ENCODE measurements at regions not wholly inside any gene's neighbourhood (a gene's known extent, or its start where the extent isn't known, plus 50 kb on each side); places are given as distances from the start of the nearest gene placed in this dataset.

DNA sequence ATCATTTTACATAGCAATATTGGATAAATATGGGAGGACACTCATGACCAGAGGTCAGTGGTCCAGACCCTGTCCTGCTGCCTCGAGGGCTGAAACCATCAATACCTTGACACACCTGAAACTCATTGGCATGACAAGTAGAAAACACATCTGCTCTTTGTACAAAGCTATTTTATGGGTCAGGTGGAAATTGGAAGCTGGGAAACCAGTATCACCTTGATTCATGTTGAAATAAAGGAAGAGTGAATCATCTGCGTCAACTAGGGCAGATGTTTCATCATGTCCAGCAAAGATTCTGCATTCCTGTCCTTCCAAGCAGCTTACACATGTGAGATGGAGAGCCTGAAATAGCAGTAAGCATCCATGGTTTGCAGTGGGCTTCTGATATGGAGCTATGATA, 80.0 kb upstream of the ERBB4 start:
- DNase-seq (ENCODE audit: low read depth), result no peak

DNA sequence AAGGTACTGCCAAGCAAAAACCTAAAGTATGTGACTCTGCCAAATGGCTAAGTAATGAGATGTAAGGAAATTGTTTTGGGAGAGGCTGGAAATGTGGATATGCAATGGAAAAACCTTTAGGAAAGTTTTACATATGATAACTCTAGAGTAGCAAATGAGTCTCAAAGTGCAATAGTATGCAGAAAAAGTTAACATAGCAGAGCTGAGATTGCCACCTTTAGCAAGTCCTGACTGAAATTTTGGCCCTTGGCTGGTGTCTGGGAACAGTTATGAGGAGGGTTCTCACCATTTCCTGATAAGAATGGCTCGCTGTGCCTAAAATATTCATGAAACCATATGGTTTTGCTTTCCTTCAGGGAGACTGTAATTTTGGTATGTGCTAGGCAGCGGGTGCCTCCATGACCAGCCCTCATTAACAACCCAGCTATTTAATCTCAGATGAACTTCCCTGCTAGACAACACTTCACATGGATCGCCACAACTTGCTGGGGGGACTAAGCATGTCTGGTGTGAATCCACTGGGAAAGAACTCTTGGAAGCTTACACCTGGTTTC, 72.3 kb upstream of the ERBB4 start:
- no peak for DNase-seq (ENCODE audit: low read depth)

DNA sequence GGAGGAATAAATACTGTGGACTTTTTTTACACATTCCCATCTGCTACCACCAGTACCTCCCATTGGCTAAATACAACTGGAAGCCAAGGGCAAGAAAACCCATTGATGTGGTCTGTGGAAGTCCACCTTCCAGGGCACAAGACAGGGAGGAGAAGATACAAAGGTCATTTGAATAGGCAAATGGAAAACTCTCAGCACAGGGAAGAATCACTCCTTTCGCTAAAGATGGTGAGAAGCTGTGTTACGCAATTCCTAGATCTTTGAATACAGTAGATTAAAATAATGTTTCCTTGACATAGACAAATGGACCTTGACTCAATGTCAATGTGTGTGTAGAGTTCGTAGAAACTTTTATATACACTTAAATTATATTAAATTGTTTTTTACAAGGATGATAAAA, 70.9 kb upstream of the ERBB4 start:
- no peak for DNase-seq (ENCODE audit: low read depth)

DNA sequence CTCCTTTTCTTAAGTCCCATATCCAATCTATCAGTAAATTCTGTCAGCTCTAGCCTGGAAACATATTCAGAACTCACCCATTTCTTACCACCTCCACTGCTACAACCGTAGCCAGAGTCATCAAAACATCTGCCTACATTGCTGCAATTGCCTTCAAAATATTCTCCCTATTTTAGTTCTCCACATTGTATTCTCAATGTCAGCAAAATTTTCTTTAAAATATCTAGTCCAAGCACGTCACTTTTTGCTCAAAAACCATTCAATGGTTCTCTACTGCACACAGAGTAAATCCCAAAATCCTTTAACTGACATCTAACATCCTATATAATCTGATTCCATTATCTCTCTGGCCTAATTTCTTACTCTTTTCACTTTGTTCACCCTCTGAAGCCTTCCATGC, 68.5 kb upstream of the ERBB4 start:
- DNase-seq (ENCODE audit: low read depth), result no peak

DNA sequence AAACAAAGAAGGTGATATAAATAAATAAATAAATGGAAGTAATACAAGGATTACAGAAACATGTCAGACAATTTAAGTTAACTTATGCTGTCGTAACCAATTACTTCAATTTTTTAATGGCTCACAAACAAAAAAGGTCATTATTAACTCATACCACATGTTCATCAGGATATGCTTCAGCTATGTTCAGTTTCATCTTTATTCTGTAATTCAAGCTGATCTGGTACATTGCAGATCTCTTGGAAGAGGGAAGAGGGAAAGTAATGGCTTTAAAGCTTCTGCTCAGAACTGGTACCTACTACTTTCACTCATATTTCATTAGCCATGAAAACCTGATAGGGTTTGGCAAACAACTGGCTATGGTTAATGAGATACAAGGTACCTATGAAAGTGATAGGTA, 67.6 kb upstream of the ERBB4 start:
- no peak for DNase-seq (ENCODE audit: low read depth)

DNA sequence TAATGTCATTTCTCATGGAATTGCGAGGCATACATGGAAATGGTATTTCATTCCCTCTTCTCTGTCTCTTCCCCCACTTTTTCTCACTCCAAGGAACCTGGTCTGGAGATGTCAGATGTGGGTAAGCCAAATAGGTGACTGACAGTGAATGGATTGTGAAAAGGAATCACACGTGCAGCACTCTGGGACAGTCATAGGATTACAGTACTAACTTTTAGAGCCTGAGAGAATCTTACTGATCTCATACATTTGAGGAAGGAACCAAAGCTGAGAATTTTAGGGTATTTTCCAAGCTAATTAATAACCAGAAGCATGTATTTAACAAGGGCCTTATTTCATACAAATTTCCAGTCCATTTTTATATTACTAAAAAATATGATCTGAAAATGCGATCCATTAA, 58.1 kb upstream of the ERBB4 start:
- no peak for DNase-seq (ENCODE audit: low read depth)

DNA sequence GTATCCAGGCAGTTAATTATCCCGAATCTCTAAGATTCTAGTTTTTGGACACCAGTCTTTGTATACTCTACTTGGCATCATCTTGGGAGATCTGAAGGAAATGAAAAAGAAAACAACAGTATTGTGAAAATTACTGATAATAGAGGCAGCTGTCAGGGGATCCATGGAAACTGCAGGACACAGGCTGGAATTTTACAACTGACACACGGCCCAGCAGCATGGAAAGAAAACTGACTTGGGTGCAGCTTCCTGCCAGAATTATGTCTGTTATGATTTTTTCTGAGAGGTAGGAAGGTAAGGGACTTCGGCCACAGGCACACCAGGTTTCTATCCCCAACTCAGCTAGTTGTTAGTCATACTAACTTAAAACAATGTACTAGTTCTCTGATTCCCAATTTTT, 57.7 kb upstream of the ERBB4 start:
- no peak for DNase-seq (ENCODE audit: low read depth)

DNA sequence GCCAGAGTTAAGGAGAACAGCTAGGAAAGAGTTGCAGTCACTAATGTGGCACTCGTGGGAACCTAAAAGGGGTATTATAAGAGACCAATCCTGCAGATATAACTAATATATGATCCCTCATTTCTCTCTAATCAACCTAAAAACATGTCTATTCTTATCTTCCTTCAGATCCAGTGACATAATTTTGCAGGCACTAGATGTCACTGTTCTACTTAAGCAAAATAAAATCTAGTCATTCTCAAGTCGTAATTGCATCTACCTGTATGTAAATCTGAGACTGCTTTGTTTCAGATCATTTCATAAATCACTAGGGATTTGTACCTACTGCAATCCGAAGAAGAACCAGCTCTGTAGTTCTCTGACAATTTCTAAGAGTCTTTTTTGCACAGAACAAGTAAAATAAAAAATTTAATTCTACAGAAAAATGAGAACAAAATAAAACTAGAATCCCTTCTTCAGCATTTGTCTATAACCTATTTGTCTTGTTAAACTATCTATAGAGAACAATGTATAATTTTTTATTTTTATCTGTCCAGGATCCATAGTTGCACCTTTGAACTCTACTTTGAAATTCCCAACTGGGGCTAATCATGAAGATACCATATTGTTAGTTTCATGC, 56.5 kb upstream of the ERBB4 start:
- DNase-seq (ENCODE audit: low read depth), result no peak

DNA sequence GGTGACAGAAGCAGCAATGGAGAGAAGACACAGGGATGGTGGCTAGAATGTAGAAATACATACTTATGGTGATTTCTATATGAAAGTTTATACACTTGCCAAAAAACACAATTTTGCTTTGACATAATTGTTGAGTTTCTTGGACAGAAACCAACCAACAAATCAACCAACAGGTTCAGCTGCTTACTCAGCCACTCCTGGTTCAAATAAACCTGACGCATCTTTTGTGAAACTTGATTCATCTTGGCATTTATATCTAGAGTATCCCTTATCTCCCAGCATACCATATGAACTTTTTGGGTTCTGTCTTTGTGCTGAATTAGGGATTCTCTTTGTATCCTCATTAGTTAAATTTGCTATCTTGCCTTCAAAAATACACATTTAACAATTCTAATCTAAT, 54.1 kb upstream of the ERBB4 start:
- no peak for DNase-seq (ENCODE audit: low read depth)

Data from forelimb muscle (tissue), 1 donor.